HL-60 (cell line): ENCODE measurements at regions not wholly inside any gene's neighbourhood (a gene's known extent, or its start where the extent isn't known, plus 50 kb on each side); places are given as distances from the start of the nearest gene placed in this dataset.

ENCODE experiments used
- DNase-seq, 2 experiments: peaks; one replicate each; pipeline ENCODE4 v3.0.0-alpha.2; 2010 to 2020; ENCODE audit warnings: low read depth in 1 of 2, low spot score in 1 of 2
- H3K27ac ChIP-seq: fragments of 250-450 bp; sonication (Bioruptor Pico); replicated peaks from 2 replicates; pipeline ENCODE4 v1.5.1; 2020; ENCODE audit warnings: mild to moderate bottlenecking, moderate library complexity
- H3K27me3 ChIP-seq: fragments of 250-450 bp; sonication (Bioruptor Pico); 2 replicates; pipeline ENCODE4 v1.5.1; 2021; ENCODE audit warnings: mild to moderate bottlenecking, moderate library complexity; ENCODE audit not compliant: insufficient read depth, poor library complexity, severe bottlenecking
- H3K4me3 ChIP-seq: replicated peaks from 2 replicates; pipeline ENCODE4 v1.5.1; 2011; ENCODE audit warnings: mild to moderate bottlenecking, control low read depth, low read length; ENCODE audit not compliant: insufficient read depth
- CTCF ChIP-seq: IDR thresholded peaks from one replicate; pipeline ENCODE4 v1.5.1; 2011; ENCODE audit warnings: low read length, control low read depth, inconsistent platforms; ENCODE audit not compliant: insufficient read depth
- GABPA ChIP-seq: IDR thresholded peaks from 2 replicates; pipeline ENCODE4 v1.6.1; 2012; ENCODE audit warnings: low read depth
- POLR2AphosphoS5 ChIP-seq: IDR thresholded peaks from 2 replicates; pipeline ENCODE4 v1.6.1; 2012; ENCODE audit warnings: low read depth
- REST ChIP-seq: IDR thresholded peaks from 2 replicates; pipeline ENCODE4 v1.6.1; 2012; ENCODE audit warnings: low read depth; ENCODE audit not compliant: insufficient replicate concordance
- SPI1 ChIP-seq: IDR thresholded peaks from 2 replicates; pipeline ENCODE4 v1.6.1; 2012; ENCODE audit warnings: low read depth, mild to moderate bottlenecking, borderline replicate concordance

GRCh38 chr13:55302568-55302967 lies 1838.2 kb upstream of the PRR20A start:
- H3K27ac ChIP-seq: no peak overlapping the region
- TF ChIP-seq REST (no peak), CTCF (no peak), GABPA (no peak), SPI1 (no peak), POLR2AphosphoS5 (no peak)
- no peak overlapping the region for H3K4me3 ChIP-seq
- H3K27me3 ChIP-seq: no peaks in the 10 kb centered on the region
- DNase-seq: no peak

- TF ChIP-seq SPI1 (no peak), GABPA (no peak), CTCF (no peak), REST (no peak), POLR2AphosphoS5 (no peak)
- Histone ChIP-seq H3K4me3 (no peak overlapping the region), H3K27ac (no peak overlapping the region), H3K27me3 (no peaks in the 10 kb centered on the region)
- no peak for DNase-seq
Observed at GRCh38 chr13:55307909-55308308, 1832.8 kb upstream of the PRR20A start.

- Histone ChIP-seq H3K27me3 (no peaks in the 10 kb centered on the region), H3K27ac (no peak overlapping the region), H3K4me3 (no peak overlapping the region)
- no peak for DNase-seq
- no peak for TF ChIP-seq GABPA
- no peak for TF ChIP-seq SPI1
- TF ChIP-seq CTCF: no peak
- TF ChIP-seq POLR2AphosphoS5: no peak
- no peak for TF ChIP-seq REST
Observed at GRCh38 chr13:55341891-55342290, 1798.8 kb upstream of the PRR20A start.
